ENCODE measurements at regions not wholly inside any gene's neighbourhood (a gene's known extent, or its start where the extent isn't known, plus 50 kb on each side); places are given as distances from the start of the nearest gene placed in this dataset.

DNA sequence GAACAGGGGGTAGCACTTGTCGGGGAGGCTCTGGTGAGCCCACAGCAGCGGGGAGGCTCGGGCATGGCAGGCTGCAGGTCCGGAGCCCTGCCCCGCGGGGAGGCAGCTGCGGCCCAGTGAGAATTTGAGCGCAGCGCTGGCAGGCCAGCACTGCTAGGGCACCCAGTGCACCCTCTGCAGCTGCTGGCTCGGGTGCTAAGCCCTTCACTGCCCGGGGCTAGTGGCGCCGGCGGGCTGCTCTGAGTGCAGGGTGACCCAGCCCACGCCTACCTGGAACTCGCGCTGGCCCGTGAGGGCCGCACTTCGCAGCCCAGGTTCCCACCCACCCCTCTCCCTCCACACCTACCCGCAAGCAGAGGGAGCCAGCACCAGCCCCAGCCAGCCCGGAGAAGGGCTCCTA is 151.0 kb downstream of the NXNL2 start:
- DNase-seq (ENCODE audit: low spot score), result no peak
- no peak overlapping the region for H3K27ac ChIP-seq
- POLR2A ChIA-PET (ENCODE audit: low non-redundant PET), result no interaction called here
- TF ChIP-seq, protein P1, sequence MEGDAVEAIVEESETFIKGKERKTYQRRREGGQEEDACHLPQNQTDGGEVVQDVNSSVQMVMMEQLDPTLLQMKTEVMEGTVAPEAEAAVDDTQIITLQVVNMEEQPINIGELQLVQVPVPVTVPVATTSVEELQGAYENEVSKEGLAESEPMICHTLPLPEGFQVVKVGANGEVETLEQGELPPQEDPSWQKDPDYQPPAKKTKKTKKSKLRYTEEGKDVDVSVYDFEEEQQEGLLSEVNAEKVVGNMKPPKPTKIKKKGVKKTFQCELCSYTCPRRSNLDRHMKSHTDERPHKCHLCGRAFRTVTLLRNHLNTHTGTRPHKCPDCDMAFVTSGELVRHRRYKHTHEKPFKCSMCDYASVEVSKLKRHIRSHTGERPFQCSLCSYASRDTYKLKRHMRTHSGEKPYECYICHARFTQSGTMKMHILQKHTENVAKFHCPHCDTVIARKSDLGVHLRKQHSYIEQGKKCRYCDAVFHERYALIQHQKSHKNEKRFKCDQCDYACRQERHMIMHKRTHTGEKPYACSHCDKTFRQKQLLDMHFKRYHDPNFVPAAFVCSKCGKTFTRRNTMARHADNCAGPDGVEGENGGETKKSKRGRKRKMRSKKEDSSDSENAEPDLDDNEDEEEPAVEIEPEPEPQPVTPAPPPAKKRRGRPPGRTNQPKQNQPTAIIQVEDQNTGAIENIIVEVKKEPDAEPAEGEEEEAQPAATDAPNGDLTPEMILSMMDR (conservative IDR thresholded peaks at IDR 0.05; ENCODE audit: low read depth), result no peak
- CTCF ChIA-PET, result interaction anchor here (0.6 to 1.5 kb wide), 3 partner anchors 10 to 415 kb away, joined by 3 to 4 read pairs (median 3); no protein-coding TSS in a partner anchor

DNA sequence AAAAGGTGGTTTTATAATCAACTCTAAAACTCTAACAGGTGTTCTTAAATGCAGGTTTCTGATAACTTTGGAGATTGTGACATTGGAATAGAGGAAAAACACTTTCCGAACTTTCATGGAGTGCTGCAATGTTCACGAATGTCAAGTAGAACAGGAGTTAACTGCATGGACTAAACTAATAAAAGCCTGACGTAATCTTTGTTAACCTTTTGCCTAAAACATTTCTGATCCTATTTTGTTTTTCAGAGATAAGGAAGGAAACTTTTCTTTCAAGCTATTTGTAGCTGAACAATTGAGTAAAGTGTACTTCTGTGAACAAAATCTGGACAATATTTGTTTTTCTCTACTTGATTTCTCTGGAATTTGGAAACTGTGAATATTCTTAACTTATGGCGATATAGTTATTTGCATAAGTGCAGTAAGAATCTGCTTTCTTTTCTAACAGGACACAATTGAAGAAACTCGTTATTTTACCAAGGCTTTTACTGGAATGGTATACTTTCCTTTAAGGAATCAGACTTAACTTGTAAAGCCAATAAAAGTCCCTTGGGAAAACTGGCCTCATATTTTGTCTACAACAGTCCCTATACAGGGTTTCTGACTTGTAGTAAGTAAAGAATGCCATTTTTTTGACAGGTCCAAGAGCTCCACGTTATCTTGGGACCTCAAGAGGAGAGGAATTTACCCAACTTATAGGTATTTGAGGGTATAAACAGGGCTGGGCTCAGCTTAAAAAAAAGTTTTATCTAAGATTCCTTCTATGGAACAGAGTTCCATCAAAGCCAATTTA is 154.7 kb downstream of the NXNL2 start:
- no peak overlapping the region for H3K27ac ChIP-seq
- ChIA-PET CTCF (interaction anchor here (0.6 kb wide), 1 partner anchor 311 kb away, joined by 4 read pairs; no protein-coding TSS in a partner anchor), POLR2A (ENCODE audit: low non-redundant PET) (no interaction called here)
- DNase-seq (ENCODE audit: low spot score), result no peak
- TF ChIP-seq, protein P1 (conservative IDR thresholded peaks at IDR 0.05; ENCODE audit: low read depth), result no peak

DNA sequence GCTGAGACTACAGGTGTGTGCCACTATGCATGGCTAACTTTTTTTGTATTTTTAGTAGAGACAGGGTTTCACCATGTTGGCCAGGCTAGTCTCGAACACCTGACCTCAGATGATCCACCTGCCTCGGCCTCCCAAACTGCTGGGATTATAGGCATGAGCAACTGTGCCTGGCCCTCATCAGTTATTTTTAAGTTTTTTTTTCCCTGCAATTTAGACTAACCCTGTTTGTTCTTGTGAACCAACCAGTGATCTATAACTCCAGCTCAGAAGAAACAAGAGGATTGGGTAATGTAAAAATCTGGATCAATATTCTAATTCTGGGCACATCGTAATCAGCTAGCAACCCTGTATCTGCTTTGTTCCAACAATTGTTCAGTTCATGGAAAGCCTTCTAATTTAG is 155.7 kb downstream of the NXNL2 start:
- TF ChIP-seq, protein P1 (conservative IDR thresholded peaks at IDR 0.05; ENCODE audit: low read depth), result no peak
- POLR2A ChIA-PET (ENCODE audit: low non-redundant PET), result no interaction called here
- CTCF ChIA-PET, result interaction anchor here (0.6 kb wide), 1 partner anchor 29 kb away, joined by 3 read pairs; no protein-coding TSS in a partner anchor

DNA sequence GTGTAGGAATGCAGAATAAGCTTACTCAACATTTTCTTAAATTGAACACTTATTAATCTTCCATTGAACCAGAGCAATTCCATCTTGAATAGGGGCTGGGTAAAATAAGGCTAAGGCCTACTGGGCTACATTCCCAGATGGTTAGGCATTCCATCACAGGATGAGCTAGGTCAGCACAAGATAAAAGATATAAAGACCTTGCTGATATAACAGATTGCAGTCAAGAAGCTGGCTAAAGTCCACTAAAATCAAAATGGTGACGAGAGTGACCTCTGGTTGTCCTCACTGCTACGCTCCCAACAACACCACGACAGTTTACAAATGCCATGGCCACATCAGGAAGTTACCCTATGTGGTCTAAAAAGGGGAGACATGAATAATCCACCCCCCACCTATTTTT is 156.1 kb downstream of the NXNL2 start:
- H3K27ac ChIP-seq, result no peak overlapping the region
- ChIA-PET CTCF (no interaction called here), POLR2A (ENCODE audit: low non-redundant PET) (no interaction called here)
- DNase-seq (ENCODE audit: low spot score), result no peak
- TF ChIP-seq, protein P1 (conservative IDR thresholded peaks at IDR 0.05; ENCODE audit: low read depth), result no peak

More for the DNA sequence above, 155.7 kb downstream of the NXNL2 start:
- DNase-seq (ENCODE audit: low spot score), result no peak
- no peak overlapping the region for H3K27ac ChIP-seq

DNA sequence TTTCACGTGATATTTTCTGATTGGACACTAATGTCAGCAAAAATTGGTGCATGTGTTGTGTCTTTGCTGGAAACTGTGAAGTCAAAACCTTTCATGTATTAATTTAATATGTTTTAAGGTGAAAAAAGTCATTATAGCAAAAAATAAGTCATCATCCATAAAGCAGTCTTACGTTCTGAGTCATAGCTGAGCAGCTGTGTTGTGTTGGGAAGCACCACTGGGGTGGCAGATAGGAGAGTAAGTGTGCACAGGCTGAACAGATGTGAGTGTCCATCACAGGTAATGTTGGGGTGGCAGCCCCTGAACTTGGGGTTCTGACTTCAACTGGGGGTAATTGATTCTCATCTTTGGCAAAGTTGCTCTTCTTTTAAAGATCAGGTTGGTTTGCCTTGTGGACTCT is 156.8 kb downstream of the NXNL2 start:
- TF ChIP-seq, protein P1 (conservative IDR thresholded peaks at IDR 0.05; ENCODE audit: low read depth), result no peak
- ChIA-PET CTCF (no interaction called here), POLR2A (ENCODE audit: low non-redundant PET) (no interaction called here)
- no peak overlapping the region for H3K27ac ChIP-seq
- DNase-seq (ENCODE audit: low spot score), result no peak

DNA sequence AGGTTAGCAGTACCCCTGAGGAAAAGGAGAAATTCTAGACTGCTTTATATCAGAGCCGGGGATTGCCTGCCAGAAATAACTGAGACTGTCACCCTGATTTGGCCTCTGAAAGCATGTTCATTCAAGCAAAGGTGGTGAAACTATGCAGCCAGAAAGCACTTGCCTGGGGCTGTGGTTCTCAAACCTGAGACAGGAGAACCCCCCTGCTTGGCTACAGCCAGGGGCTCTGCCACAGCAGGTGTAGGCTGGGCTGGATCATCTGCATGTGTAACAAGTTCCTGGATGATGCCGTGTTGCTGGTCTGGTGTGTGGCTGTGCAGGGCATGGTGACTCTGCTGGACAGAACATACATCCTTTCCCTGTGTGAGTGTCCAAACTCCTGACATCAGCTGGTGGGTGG is 157.8 kb downstream of the NXNL2 start:
- TF ChIP-seq, protein P1 (conservative IDR thresholded peaks at IDR 0.05; ENCODE audit: low read depth), result no peak
- H3K27ac ChIP-seq, result no peak overlapping the region
- DNase-seq (ENCODE audit: low spot score), result no peak
- CTCF ChIA-PET, result no interaction called here
- POLR2A ChIA-PET (ENCODE audit: low non-redundant PET), result no interaction called here

All from RWPE1 (cell line).